ENCODE measurements at regions not wholly inside any gene's neighbourhood (a gene's known extent, or its start where the extent isn't known, plus 50 kb on each side); places are given as distances from the start of the nearest gene placed in this dataset.

- H3K79me2 ChIP-seq (ENCODE audit: insufficient read depth, low read length) = no peaks in the 10 kb centered on the region
- TF ChIP-seq EZH2 (IDR thresholded peaks at IDR 0.05; ENCODE audit: insufficient read depth, low read length) = no peak
- TF ChIP-seq, protein P1, sequence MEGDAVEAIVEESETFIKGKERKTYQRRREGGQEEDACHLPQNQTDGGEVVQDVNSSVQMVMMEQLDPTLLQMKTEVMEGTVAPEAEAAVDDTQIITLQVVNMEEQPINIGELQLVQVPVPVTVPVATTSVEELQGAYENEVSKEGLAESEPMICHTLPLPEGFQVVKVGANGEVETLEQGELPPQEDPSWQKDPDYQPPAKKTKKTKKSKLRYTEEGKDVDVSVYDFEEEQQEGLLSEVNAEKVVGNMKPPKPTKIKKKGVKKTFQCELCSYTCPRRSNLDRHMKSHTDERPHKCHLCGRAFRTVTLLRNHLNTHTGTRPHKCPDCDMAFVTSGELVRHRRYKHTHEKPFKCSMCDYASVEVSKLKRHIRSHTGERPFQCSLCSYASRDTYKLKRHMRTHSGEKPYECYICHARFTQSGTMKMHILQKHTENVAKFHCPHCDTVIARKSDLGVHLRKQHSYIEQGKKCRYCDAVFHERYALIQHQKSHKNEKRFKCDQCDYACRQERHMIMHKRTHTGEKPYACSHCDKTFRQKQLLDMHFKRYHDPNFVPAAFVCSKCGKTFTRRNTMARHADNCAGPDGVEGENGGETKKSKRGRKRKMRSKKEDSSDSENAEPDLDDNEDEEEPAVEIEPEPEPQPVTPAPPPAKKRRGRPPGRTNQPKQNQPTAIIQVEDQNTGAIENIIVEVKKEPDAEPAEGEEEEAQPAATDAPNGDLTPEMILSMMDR (IDR thresholded peaks at IDR 0.05; ENCODE audit: insufficient read depth, low read depth, low read length) = no peak
- H3K27me3 ChIP-seq (ENCODE audit: insufficient read depth, low read length) = no peaks in the 10 kb centered on the region
- H3K27ac Mint-ChIP-seq (ENCODE audit: unreplicated experiment) = peak overlapping the region; percentile 28
- H3K4me2 ChIP-seq (ENCODE audit: low read length) = no peak overlapping the region
- no peaks in the 10 kb centered on the region for H3K36me3 ChIP-seq (ENCODE audit: insufficient read depth, low read length)
- H3K4me3 Mint-ChIP-seq (ENCODE audit: unreplicated experiment) = no peak overlapping the region
- H2AFZ ChIP-seq (ENCODE audit: low read depth, low read length) = no peak overlapping the region
- no peaks in the 10 kb centered on the region for H3K4me1 ChIP-seq (ENCODE audit: insufficient read depth, low read length)
- no peak overlapping the region for H3K4me3 ChIP-seq (ENCODE audit: insufficient read depth, low read depth, low read length)
- peaks cover 22% of the 10 kb centered on the region for H3K9me3 Mint-ChIP-seq (ENCODE audit: unreplicated experiment)
- no peak overlapping the region for H3K9ac ChIP-seq (ENCODE audit: low read length)
- no peak overlapping the region for H3K27ac ChIP-seq (ENCODE audit: low read depth, low read length)
- H3K36me3 Mint-ChIP-seq (ENCODE audit: low read depth, unreplicated experiment) = peaks cover 3% of the 10 kb centered on the region
- H4K20me1 ChIP-seq (ENCODE audit: insufficient read depth, low read length) = no peaks in the 10 kb centered on the region
- DNase-seq (ENCODE audit: low read depth) = peak; percentile 26
- H3K9me3 ChIP-seq (ENCODE audit: insufficient read depth, low read depth, low read length) = no peaks in the 10 kb centered on the region
- no peak for FAIRE-seq
- H3K4me1 Mint-ChIP-seq (ENCODE audit: low read depth, unreplicated experiment) = peaks cover 31% of the 10 kb centered on the region
- H3K27me3 Mint-ChIP-seq (ENCODE audit: low read depth, unreplicated experiment) = no peaks in the 10 kb centered on the region
Measured at GRCh38 chr7:46032942-46033341, 111.9 kb upstream of the IGFBP3 start.

DNA sequence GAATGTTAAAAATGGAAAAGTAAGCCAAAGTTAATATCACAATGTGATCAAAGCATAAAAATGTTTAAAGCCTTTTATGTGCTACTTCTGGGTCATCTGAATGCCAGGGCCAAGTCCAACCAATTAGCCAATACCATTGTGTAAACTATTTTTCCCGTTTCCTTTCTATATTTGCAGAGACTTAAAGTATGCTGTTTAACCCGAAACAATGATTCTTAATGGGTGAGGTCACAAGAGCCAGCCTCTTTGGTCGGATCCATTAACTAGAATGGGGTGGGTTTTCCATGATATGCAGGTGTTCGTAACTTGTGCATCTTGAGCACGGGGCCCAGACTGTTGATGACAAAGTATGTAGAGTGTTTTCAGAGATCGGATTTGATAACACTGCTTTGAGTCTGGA is 111.3 kb upstream of the IGFBP3 start:
- TF ChIP-seq, protein P1 (IDR thresholded peaks at IDR 0.05; ENCODE audit: insufficient read depth, low read depth, low read length) = no peak
- TF ChIP-seq EZH2 (IDR thresholded peaks at IDR 0.05; ENCODE audit: insufficient read depth, low read length) = no peak

GRCh38 chr7:46029111-46029704 is 108.1 kb upstream of the IGFBP3 start:
- peaks cover 29% of the 10 kb centered on the region for H3K4me1 Mint-ChIP-seq (ENCODE audit: low read depth, unreplicated experiment)
- Histone ChIP-seq H3K27ac (ENCODE audit: low read depth, low read length) (no peak overlapping the region), H3K36me3 (ENCODE audit: insufficient read depth, low read length) (no peaks in the 10 kb centered on the region), H2AFZ (ENCODE audit: low read depth, low read length) (no peak overlapping the region), H3K4me3 (ENCODE audit: insufficient read depth, low read depth, low read length) (no peak overlapping the region), H4K20me1 (ENCODE audit: insufficient read depth, low read length) (no peaks in the 10 kb centered on the region), H3K4me1 (ENCODE audit: insufficient read depth, low read length) (no peaks in the 10 kb centered on the region), H3K27me3 (ENCODE audit: insufficient read depth, low read length) (no peaks in the 10 kb centered on the region), H3K9me3 (ENCODE audit: insufficient read depth, low read depth, low read length) (no peaks in the 10 kb centered on the region), H3K9ac (ENCODE audit: low read length) (no peak overlapping the region), H3K79me2 (ENCODE audit: insufficient read depth, low read length) (no peaks in the 10 kb centered on the region), H3K4me2 (ENCODE audit: low read length) (no peak overlapping the region)
- FAIRE-seq (no peak), DNase-seq (ENCODE audit: low read depth) (no peak)
- H3K27ac Mint-ChIP-seq (ENCODE audit: unreplicated experiment) = peak overlapping the region; percentile 50
- peaks cover 3% of the 10 kb centered on the region for H3K36me3 Mint-ChIP-seq (ENCODE audit: low read depth, unreplicated experiment)
- no peaks in the 10 kb centered on the region for H3K27me3 Mint-ChIP-seq (ENCODE audit: low read depth, unreplicated experiment)
- no peak for TF ChIP-seq EZH2 (IDR thresholded peaks at IDR 0.05; ENCODE audit: insufficient read depth, low read length)
- TF ChIP-seq, protein P1 (IDR thresholded peaks at IDR 0.05; ENCODE audit: insufficient read depth, low read depth, low read length) = no peak
- H3K9me3 Mint-ChIP-seq (ENCODE audit: unreplicated experiment) = peaks cover 22% of the 10 kb centered on the region
- H3K4me3 Mint-ChIP-seq (ENCODE audit: unreplicated experiment) = no peak overlapping the region

More for the DNA sequence above, 111.3 kb upstream of the IGFBP3 start:
- DNase-seq (ENCODE audit: low read depth) (no peak), FAIRE-seq (no peak)
- Mint-ChIP-seq H3K4me1 (ENCODE audit: low read depth, unreplicated experiment) (peaks cover 31% of the 10 kb centered on the region), H3K36me3 (ENCODE audit: low read depth, unreplicated experiment) (peaks cover 3% of the 10 kb centered on the region), H3K27me3 (ENCODE audit: low read depth, unreplicated experiment) (no peaks in the 10 kb centered on the region), H3K9me3 (ENCODE audit: unreplicated experiment) (peaks cover 22% of the 10 kb centered on the region), H3K4me3 (ENCODE audit: unreplicated experiment) (no peak overlapping the region), H3K27ac (ENCODE audit: unreplicated experiment) (no peak overlapping the region)
- no peak overlapping the region for H3K4me2 ChIP-seq (ENCODE audit: low read length)
- no peaks in the 10 kb centered on the region for H4K20me1 ChIP-seq (ENCODE audit: insufficient read depth, low read length)
- H3K27me3 ChIP-seq (ENCODE audit: insufficient read depth, low read length) = no peaks in the 10 kb centered on the region
- no peak overlapping the region for H2AFZ ChIP-seq (ENCODE audit: low read depth, low read length)
- no peaks in the 10 kb centered on the region for H3K4me1 ChIP-seq (ENCODE audit: insufficient read depth, low read length)
- no peaks in the 10 kb centered on the region for H3K36me3 ChIP-seq (ENCODE audit: insufficient read depth, low read length)
- H3K9ac ChIP-seq (ENCODE audit: low read length) = no peak overlapping the region
- H3K27ac ChIP-seq (ENCODE audit: low read depth, low read length) = no peak overlapping the region
- no peaks in the 10 kb centered on the region for H3K9me3 ChIP-seq (ENCODE audit: insufficient read depth, low read depth, low read length)
- H3K4me3 ChIP-seq (ENCODE audit: insufficient read depth, low read depth, low read length) = no peak overlapping the region
- H3K79me2 ChIP-seq (ENCODE audit: insufficient read depth, low read length) = no peaks in the 10 kb centered on the region
